ENCODE measurements at regions not wholly inside any gene's neighbourhood (a gene's known extent, or its start where the extent isn't known, plus 50 kb on each side); places are given as distances from the start of the nearest gene placed in this dataset.

GRCh38 chrX:1874416-1874815, 259.6 kb downstream of the ASMT start:
- Mint-ChIP-seq H3K4me1 (ENCODE audit: low read depth, unreplicated experiment) (no peaks in the 10 kb centered on the region), H3K27ac (ENCODE audit: unreplicated experiment) (no peak overlapping the region), H3K4me3 (ENCODE audit: unreplicated experiment) (no peak overlapping the region), H3K36me3 (ENCODE audit: insufficient read depth, unreplicated experiment) (no peaks in the 10 kb centered on the region), H3K9me3 (ENCODE audit: unreplicated experiment) (peaks cover 19% of the 10 kb centered on the region), H3K27me3 (ENCODE audit: insufficient read depth, unreplicated experiment) (peaks cover 2% of the 10 kb centered on the region)
- ChIA-PET CTCF (no interaction called here), POLR2A (no interaction called here)
- intact Hi-C loops (cut with micrococcal nuclease; ENCODE audit: unreplicated experiment), result no loop called here
- TF ChIP-seq, protein P1, sequence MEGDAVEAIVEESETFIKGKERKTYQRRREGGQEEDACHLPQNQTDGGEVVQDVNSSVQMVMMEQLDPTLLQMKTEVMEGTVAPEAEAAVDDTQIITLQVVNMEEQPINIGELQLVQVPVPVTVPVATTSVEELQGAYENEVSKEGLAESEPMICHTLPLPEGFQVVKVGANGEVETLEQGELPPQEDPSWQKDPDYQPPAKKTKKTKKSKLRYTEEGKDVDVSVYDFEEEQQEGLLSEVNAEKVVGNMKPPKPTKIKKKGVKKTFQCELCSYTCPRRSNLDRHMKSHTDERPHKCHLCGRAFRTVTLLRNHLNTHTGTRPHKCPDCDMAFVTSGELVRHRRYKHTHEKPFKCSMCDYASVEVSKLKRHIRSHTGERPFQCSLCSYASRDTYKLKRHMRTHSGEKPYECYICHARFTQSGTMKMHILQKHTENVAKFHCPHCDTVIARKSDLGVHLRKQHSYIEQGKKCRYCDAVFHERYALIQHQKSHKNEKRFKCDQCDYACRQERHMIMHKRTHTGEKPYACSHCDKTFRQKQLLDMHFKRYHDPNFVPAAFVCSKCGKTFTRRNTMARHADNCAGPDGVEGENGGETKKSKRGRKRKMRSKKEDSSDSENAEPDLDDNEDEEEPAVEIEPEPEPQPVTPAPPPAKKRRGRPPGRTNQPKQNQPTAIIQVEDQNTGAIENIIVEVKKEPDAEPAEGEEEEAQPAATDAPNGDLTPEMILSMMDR (IDR thresholded peaks at IDR 0.05; ENCODE audit: insufficient read depth in 1 of 2, low read depth in 1 of 2, low read length in 1 of 2, severe bottlenecking in 1 of 2, unreplicated experiment in 1 of 2), result no peak
- Histone ChIP-seq H3K4me3 (ENCODE audit: low read depth, low read length) (no peak overlapping the region), H3K9me3 (no peaks in the 10 kb centered on the region), H3K27me3 (replicated peaks; ENCODE audit: control insufficient read depth, insufficient read depth, low read length) (no peaks in the 10 kb centered on the region), H3K4me1 (no peaks in the 10 kb centered on the region), H3K36me3 (ENCODE audit: control insufficient read depth, insufficient read depth, low read length) (no peaks in the 10 kb centered on the region)
- BruUV-seq (replicated peaks), result no TSS peak
- DNase-seq, result no peak

DNA sequence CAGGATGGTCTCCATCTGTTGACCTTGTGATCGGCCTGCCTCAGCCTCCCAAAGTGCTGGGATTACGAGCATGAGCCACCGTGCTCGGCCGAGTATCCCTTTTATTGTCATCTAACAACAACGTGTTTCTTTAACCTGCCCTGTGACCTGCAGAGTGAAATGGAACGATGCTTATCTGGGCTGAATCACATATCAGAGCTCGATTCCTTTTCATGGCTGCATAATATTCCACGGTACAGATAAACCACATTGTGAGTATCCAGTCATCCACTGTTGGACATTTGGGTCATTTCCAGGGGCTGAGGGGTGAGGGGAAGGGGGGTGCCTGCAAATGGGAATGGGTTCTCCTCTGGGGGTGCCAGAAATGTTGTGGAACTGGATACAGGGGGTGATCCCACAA, 260.0 kb downstream of the ASMT start:
- no peak for DNase-seq
- Histone ChIP-seq H3K27me3 (replicated peaks; ENCODE audit: control insufficient read depth, insufficient read depth, low read length) (no peaks in the 10 kb centered on the region), H3K36me3 (ENCODE audit: control insufficient read depth, insufficient read depth, low read length) (no peaks in the 10 kb centered on the region), H3K4me3 (ENCODE audit: low read depth, low read length) (no peak overlapping the region), H3K9me3 (no peaks in the 10 kb centered on the region), H3K4me1 (no peaks in the 10 kb centered on the region)
- Mint-ChIP-seq H3K27me3 (ENCODE audit: insufficient read depth, unreplicated experiment) (peaks cover 2% of the 10 kb centered on the region), H3K36me3 (ENCODE audit: insufficient read depth, unreplicated experiment) (no peaks in the 10 kb centered on the region), H3K9me3 (ENCODE audit: unreplicated experiment) (peaks cover 19% of the 10 kb centered on the region), H3K4me3 (ENCODE audit: unreplicated experiment) (no peak overlapping the region), H3K4me1 (ENCODE audit: low read depth, unreplicated experiment) (no peaks in the 10 kb centered on the region), H3K27ac (ENCODE audit: unreplicated experiment) (no peak overlapping the region)
- POLR2A ChIA-PET, result no interaction called here
- no TSS peak for BruUV-seq (replicated peaks)
- TF ChIP-seq, protein P1 (IDR thresholded peaks at IDR 0.05; ENCODE audit: insufficient read depth in 1 of 2, low read depth in 1 of 2, low read length in 1 of 2, severe bottlenecking in 1 of 2, unreplicated experiment in 1 of 2), result no peak
- CTCF ChIA-PET, result no interaction called here
- intact Hi-C loops (cut with micrococcal nuclease; ENCODE audit: unreplicated experiment), result no loop called here

GRCh38 chrX:1876041-1876440, 261.2 kb downstream of the ASMT start:
- Mint-ChIP-seq H3K36me3 (ENCODE audit: insufficient read depth, unreplicated experiment) (no peaks in the 10 kb centered on the region), H3K4me3 (ENCODE audit: unreplicated experiment) (no peak overlapping the region), H3K9me3 (ENCODE audit: unreplicated experiment) (peaks cover 25% of the 10 kb centered on the region), H3K27me3 (ENCODE audit: insufficient read depth, unreplicated experiment) (peaks cover 9% of the 10 kb centered on the region), H3K27ac (ENCODE audit: unreplicated experiment) (no peak overlapping the region), H3K4me1 (ENCODE audit: low read depth, unreplicated experiment) (no peaks in the 10 kb centered on the region)
- intact Hi-C loops (cut with micrococcal nuclease; ENCODE audit: unreplicated experiment), result no loop called here
- Histone ChIP-seq H3K27me3 (replicated peaks; ENCODE audit: control insufficient read depth, insufficient read depth, low read length) (no peaks in the 10 kb centered on the region), H3K4me1 (no peaks in the 10 kb centered on the region), H3K36me3 (ENCODE audit: control insufficient read depth, insufficient read depth, low read length) (no peaks in the 10 kb centered on the region), H3K4me3 (ENCODE audit: low read depth, low read length) (no peak overlapping the region), H3K9me3 (no peaks in the 10 kb centered on the region)
- ChIA-PET CTCF (no interaction called here), POLR2A (no interaction called here)
- no TSS peak for BruUV-seq (replicated peaks)
- no peak for DNase-seq
- TF ChIP-seq, protein P1 (IDR thresholded peaks at IDR 0.05; ENCODE audit: insufficient read depth in 1 of 2, low read depth in 1 of 2, low read length in 1 of 2, severe bottlenecking in 1 of 2, unreplicated experiment in 1 of 2), result no peak

Measured in Caco-2 (cell line).